ENCODE measurements at regions not wholly inside any gene's neighbourhood (a gene's known extent, or its start where the extent isn't known, plus 50 kb on each side); places are given as distances from the start of the nearest gene placed in this dataset.

DNA sequence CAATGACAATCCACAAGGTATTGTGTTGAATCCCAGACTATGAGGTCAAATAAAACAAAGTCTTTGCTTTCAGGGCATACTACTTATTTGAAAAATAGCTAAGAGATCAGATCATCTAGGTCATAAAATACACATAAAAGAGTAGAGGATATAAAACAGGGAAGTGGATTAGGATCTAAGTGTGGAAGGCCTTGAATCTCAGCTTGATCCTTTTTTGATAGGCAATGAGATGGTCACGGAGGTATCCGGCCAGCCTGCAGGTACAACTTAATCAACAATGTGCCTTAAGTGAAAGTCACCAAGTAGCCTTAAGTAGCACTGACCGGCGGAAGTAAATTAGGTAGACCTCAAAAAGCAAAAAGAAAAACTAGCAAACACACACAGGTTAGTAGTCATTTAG is 901.7 kb downstream of the KCNJ2 start:
- TF ChIP-seq, protein P1, sequence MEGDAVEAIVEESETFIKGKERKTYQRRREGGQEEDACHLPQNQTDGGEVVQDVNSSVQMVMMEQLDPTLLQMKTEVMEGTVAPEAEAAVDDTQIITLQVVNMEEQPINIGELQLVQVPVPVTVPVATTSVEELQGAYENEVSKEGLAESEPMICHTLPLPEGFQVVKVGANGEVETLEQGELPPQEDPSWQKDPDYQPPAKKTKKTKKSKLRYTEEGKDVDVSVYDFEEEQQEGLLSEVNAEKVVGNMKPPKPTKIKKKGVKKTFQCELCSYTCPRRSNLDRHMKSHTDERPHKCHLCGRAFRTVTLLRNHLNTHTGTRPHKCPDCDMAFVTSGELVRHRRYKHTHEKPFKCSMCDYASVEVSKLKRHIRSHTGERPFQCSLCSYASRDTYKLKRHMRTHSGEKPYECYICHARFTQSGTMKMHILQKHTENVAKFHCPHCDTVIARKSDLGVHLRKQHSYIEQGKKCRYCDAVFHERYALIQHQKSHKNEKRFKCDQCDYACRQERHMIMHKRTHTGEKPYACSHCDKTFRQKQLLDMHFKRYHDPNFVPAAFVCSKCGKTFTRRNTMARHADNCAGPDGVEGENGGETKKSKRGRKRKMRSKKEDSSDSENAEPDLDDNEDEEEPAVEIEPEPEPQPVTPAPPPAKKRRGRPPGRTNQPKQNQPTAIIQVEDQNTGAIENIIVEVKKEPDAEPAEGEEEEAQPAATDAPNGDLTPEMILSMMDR (IDR thresholded peaks at IDR 0.05), result no peak
- no peak for TF ChIP-seq POLR2A (IDR thresholded peaks at IDR 0.05)

All from uterus (tissue), 2 donors.